Panc1 (cell line): ENCODE measurements at regions not wholly inside any gene's neighbourhood (a gene's known extent, or its start where the extent isn't known, plus 50 kb on each side); places are given as distances from the start of the nearest gene placed in this dataset.

Source experiments
- POLR2AphosphoS5 ChIP-seq: IDR thresholded peaks from 2 replicates; pipeline ENCODE4 v1.6.1; 2012; ENCODE audit warnings: mild to moderate bottlenecking, low read depth, low read length, moderate library complexity
- SIN3A ChIP-seq: IDR thresholded peaks from 2 replicates; pipeline ENCODE4 v1.6.1; 2012; ENCODE audit warnings: low read depth, mild to moderate bottlenecking, low read length, moderate library complexity, borderline replicate concordance; ENCODE audit not compliant: insufficient read depth
- TF ChIP-seq, protein P1 (sequence below): fragments of 450-650 bp; IDR thresholded peaks from 2 replicates; pipeline ENCODE4 v1.5.1; 2017; ENCODE audit warnings: mild to moderate bottlenecking
- TF ChIP-seq, protein P2 (sequence below), 2 experiments: IDR thresholded peaks; 2 replicates each; pipeline ENCODE4 v1.6.1; 2011 to 2012; ENCODE audit warnings: low read depth in 2 of 2, control low read depth in 1 of 2, low read length in 1 of 2, mild to moderate bottlenecking in 1 of 2, moderate library complexity in 1 of 2; ENCODE audit not compliant: insufficient read depth in 1 of 2

DNA sequence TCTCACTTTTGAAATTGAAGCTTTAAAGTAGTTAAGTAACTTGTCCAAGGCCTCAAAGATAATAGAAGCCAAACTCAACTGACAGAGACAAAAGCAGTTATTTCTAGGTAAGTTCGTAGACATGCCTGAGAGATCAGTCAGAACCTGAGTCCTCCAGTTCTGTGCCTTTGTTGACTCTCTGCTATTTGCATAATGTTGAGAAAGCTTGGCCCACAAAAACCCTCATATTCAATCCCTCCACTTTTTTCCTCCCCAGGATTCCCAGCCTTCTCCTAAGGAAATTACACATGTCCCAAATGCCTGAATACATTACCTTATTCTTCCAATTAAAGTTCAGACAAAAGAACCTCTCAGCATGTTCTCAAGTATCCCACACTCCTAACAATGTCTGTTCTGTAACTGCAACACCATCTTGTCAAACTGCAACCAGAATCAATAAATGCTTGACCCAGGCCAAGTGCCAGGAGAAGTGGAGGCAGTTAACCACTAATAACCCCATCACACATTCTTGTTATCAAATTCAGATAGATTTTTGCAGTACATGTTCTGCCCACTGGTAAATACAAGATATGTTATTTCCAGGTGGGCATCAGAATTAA is 217.8 kb downstream of the LRRC3B start:
- TF ChIP-seq, protein P1, sequence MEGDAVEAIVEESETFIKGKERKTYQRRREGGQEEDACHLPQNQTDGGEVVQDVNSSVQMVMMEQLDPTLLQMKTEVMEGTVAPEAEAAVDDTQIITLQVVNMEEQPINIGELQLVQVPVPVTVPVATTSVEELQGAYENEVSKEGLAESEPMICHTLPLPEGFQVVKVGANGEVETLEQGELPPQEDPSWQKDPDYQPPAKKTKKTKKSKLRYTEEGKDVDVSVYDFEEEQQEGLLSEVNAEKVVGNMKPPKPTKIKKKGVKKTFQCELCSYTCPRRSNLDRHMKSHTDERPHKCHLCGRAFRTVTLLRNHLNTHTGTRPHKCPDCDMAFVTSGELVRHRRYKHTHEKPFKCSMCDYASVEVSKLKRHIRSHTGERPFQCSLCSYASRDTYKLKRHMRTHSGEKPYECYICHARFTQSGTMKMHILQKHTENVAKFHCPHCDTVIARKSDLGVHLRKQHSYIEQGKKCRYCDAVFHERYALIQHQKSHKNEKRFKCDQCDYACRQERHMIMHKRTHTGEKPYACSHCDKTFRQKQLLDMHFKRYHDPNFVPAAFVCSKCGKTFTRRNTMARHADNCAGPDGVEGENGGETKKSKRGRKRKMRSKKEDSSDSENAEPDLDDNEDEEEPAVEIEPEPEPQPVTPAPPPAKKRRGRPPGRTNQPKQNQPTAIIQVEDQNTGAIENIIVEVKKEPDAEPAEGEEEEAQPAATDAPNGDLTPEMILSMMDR = no peak
- TF ChIP-seq POLR2AphosphoS5 = no peak
- TF ChIP-seq, protein P2, sequence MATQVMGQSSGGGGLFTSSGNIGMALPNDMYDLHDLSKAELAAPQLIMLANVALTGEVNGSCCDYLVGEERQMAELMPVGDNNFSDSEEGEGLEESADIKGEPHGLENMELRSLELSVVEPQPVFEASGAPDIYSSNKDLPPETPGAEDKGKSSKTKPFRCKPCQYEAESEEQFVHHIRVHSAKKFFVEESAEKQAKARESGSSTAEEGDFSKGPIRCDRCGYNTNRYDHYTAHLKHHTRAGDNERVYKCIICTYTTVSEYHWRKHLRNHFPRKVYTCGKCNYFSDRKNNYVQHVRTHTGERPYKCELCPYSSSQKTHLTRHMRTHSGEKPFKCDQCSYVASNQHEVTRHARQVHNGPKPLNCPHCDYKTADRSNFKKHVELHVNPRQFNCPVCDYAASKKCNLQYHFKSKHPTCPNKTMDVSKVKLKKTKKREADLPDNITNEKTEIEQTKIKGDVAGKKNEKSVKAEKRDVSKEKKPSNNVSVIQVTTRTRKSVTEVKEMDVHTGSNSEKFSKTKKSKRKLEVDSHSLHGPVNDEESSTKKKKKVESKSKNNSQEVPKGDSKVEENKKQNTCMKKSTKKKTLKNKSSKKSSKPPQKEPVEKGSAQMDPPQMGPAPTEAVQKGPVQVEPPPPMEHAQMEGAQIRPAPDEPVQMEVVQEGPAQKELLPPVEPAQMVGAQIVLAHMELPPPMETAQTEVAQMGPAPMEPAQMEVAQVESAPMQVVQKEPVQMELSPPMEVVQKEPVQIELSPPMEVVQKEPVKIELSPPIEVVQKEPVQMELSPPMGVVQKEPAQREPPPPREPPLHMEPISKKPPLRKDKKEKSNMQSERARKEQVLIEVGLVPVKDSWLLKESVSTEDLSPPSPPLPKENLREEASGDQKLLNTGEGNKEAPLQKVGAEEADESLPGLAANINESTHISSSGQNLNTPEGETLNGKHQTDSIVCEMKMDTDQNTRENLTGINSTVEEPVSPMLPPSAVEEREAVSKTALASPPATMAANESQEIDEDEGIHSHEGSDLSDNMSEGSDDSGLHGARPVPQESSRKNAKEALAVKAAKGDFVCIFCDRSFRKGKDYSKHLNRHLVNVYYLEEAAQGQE (IDR thresholded peaks at IDR 0.05; ENCODE audit: insufficient read depth in 1 of 2, low read depth in 2 of 2, low read length in 1 of 2) = no peak
- TF ChIP-seq SIN3A = no peak
